ENCODE measurements at regions not wholly inside any gene's neighbourhood (a gene's known extent, or its start where the extent isn't known, plus 50 kb on each side); places are given as distances from the start of the nearest gene placed in this dataset.

GRCh38 chr3:27848826-27849225 lies 126.7 kb upstream of the EOMES start:
- Histone ChIP-seq H3K36me3 (ENCODE audit: insufficient read depth, low read length) (no peaks in the 10 kb centered on the region), H3K9ac (ENCODE audit: low read length) (no peak overlapping the region), H2AFZ (ENCODE audit: low read depth, low read length) (no peak overlapping the region), H3K4me3 (ENCODE audit: low read length) (no peak overlapping the region), H3K4me2 (ENCODE audit: low read length) (no peak overlapping the region), H3K9me2 (ENCODE audit: insufficient read depth, low read length) (no peaks in the 10 kb centered on the region), H4K20me1 (ENCODE audit: insufficient read depth) (no peaks in the 10 kb centered on the region), H3F3A (ENCODE audit: insufficient read depth, low read length, poor library complexity, severe bottlenecking) (no peaks in the 10 kb centered on the region), H3K9me3 (ENCODE audit: low read length) (no peaks in the 10 kb centered on the region), H3K79me2 (replicated peaks; ENCODE audit: insufficient read depth, low read length) (no peaks in the 10 kb centered on the region), H3K27me3 (ENCODE audit: insufficient read depth, low read depth, low read length) (no peaks in the 10 kb centered on the region), H3K27ac (ENCODE audit: low read length) (no peak overlapping the region)
- TF ChIP-seq POLR2AphosphoS5 (IDR thresholded peaks at IDR 0.05) (no peak), REST (IDR thresholded peaks at IDR 0.05; ENCODE audit: borderline replicate concordance) (no peak), TAF1 (IDR thresholded peaks at IDR 0.05; ENCODE audit: low read depth) (no peak), RAD21 (conservative IDR thresholded peaks at IDR 0.05) (no peak), EP300 (conservative IDR thresholded peaks at IDR 0.05; ENCODE audit: poor library complexity, severe bottlenecking) (no peak), SMC3 (conservative IDR thresholded peaks at IDR 0.05; ENCODE audit: poor library complexity) (no peak), MXI1 (conservative IDR thresholded peaks at IDR 0.05; ENCODE audit: poor library complexity, severe bottlenecking) (no peak), CTCF (IDR thresholded peaks at IDR 0.05; ENCODE audit: poor library complexity, severe bottlenecking) (no peak), EZH2 (IDR thresholded peaks at IDR 0.05; ENCODE audit: borderline replicate concordance, insufficient read depth, low read length, poor library complexity, severe bottlenecking) (no peak)

- H3K79me2 ChIP-seq (replicated peaks; ENCODE audit: insufficient read depth, low read length), result no peaks in the 10 kb centered on the region
- no peak overlapping the region for H3K4me2 ChIP-seq (ENCODE audit: low read length)
- no peaks in the 10 kb centered on the region for H3F3A ChIP-seq (ENCODE audit: insufficient read depth, low read length, poor library complexity, severe bottlenecking)
- H2AFZ ChIP-seq (ENCODE audit: low read depth, low read length), result no peak overlapping the region
- no peak overlapping the region for H3K9ac ChIP-seq (ENCODE audit: low read length)
- no peaks in the 10 kb centered on the region for H4K20me1 ChIP-seq (ENCODE audit: insufficient read depth)
- no peak overlapping the region for H3K4me3 ChIP-seq (ENCODE audit: low read length)
- no peaks in the 10 kb centered on the region for H3K27me3 ChIP-seq (ENCODE audit: insufficient read depth, low read depth, low read length)
- no peaks in the 10 kb centered on the region for H3K9me2 ChIP-seq (ENCODE audit: insufficient read depth, low read length)
- no peaks in the 10 kb centered on the region for H3K36me3 ChIP-seq (ENCODE audit: insufficient read depth, low read length)
- no peak overlapping the region for H3K27ac ChIP-seq (ENCODE audit: low read length)
- H3K9me3 ChIP-seq (ENCODE audit: low read length), result no peaks in the 10 kb centered on the region
- TF ChIP-seq EZH2 (IDR thresholded peaks at IDR 0.05; ENCODE audit: borderline replicate concordance, insufficient read depth, low read length, poor library complexity, severe bottlenecking) (no peak), MXI1 (conservative IDR thresholded peaks at IDR 0.05; ENCODE audit: poor library complexity, severe bottlenecking) (no peak)
Measured at GRCh38 chr3:27859821-27860220, 137.7 kb upstream of the EOMES start.
